Stomach (tissue), 8 donors: ENCODE measurements at regions not wholly inside any gene's neighbourhood (a gene's known extent, or its start where the extent isn't known, plus 50 kb on each side); places are given as distances from the start of the nearest gene placed in this dataset.

Experiments used
- DNase-seq, 2 donors: peaks; one replicate each; pipeline versions ENCODE4 v3.0.0 to v3.0.0-alpha.2; 2013 to 2019
- H3K27ac ChIP-seq, 5 donors: fragments of 200-600 bp in 4 of 5; sonication (generic) in 4 of 5; one replicate each; pipeline ENCODE4 v1.5.1; 2013 to 2019; ENCODE audit warnings: mild to moderate bottlenecking in 1 of 5, moderate library complexity in 1 of 5
- H3K27me3 ChIP-seq, 3 donors: fragments of 200-600 bp; sonication (generic); one replicate each; pipeline ENCODE4 v1.5.1; 2017 to 2019; ENCODE audit warnings: mixed run types in 1 of 3
- H3K36me3 ChIP-seq, 4 donors: fragments of 200-600 bp; sonication (generic); 1 replicate in 3 of 4; 2 replicates in 1 of 4; pipeline ENCODE4 v1.5.1; 2016 to 2019
- H3K4me1 ChIP-seq, 4 donors: fragments of 200-600 bp; sonication (generic); one replicate each; pipeline ENCODE4 v1.5.1; 2016 to 2019
- H3K4me3 ChIP-seq, 4 donors: fragments of 200-600 bp; sonication (generic) in 3 of 4; one replicate each; pipeline ENCODE4 v1.5.1; 2016 to 2019; ENCODE audit warnings: mild to moderate bottlenecking in 1 of 4
- H3K9me3 ChIP-seq, 4 donors: fragments of 200-600 bp; sonication (generic); one replicate each; pipeline ENCODE4 v1.5.1; 2016 to 2019
- CTCF ChIP-seq, 7 experiments: fragments of 450-650 bp in 4 of 7; fragments of 200-600 bp in 3 of 7; sonication (generic) in 3 of 7; IDR thresholded peaks; one replicate each; pipeline ENCODE4 v1.5.1; 2016 to 2019; ENCODE audit warnings: antibody characterized with exemption in 7 of 7, control low read depth in 2 of 7, mild to moderate bottlenecking in 1 of 7
- EP300 ChIP-seq: sonication (generic); formaldehyde crosslinking; IDR thresholded peaks from one replicate; pipeline ENCODE4 v1.6.1; 2017; ENCODE audit warnings: antibody characterized with exemption
- POLR2A ChIP-seq, 4 donors: fragments of 450-650 bp; IDR thresholded peaks; one replicate each; pipeline ENCODE4 v1.6.1; 2016; ENCODE audit warnings: antibody characterized with exemption in 4 of 4, control low read depth in 2 of 4, mild to moderate bottlenecking in 1 of 4, moderate library complexity in 1 of 4
- POLR2AphosphoS5 ChIP-seq, 3 donors: sonication (generic); formaldehyde crosslinking; IDR thresholded peaks; one replicate each; pipeline ENCODE4 v1.6.1; 2016; ENCODE audit warnings: antibody characterized with exemption in 3 of 3
- WGBS, 5 donors: extraction: QIAGEN DNeasy Blood & Tissue Kit in 3 of 5; methylation state at CpG; one replicate each; pipeline versions ENCODE4 v1.1.5 to v1.1.7; 2013 to 2018; 5-methylcytosine and 5-hydroxymethylcytosine counted together
- intact Hi-C: fragments of 100-400 bp; cut with DNase I; formaldehyde crosslinking; loops from one replicate; pipeline ENCODE4 v1.15.1; 2023; ENCODE audit warnings: low total_unique reads
- donor health status: healthy with polysubstance abuse.
- donor health status: Bipolar disorder and iron deficiency.
- donor health status: healthy.

GRCh38 chr1:81715391-81715790 is 85.3 kb upstream of the ADGRL2 start:
- intact Hi-C loops: no loop called here

GRCh38 chr1:81714636-81715035 is 86.1 kb upstream of the ADGRL2 start:
- Histone ChIP-seq H3K27me3 (no peaks in the 10 kb centered on the region), H3K27ac (no peak overlapping the region), H3K4me1 (no peaks in the 10 kb centered on the region), H3K9me3 (no peaks in the 10 kb centered on the region), H3K4me3 (no peak overlapping the region), H3K36me3 (no peaks in the 10 kb centered on the region)
- intact Hi-C loops: no loop called here
- no peak for TF ChIP-seq EP300
- no peak for TF ChIP-seq POLR2A (IDR thresholded peaks at IDR 0.05)
- TF ChIP-seq POLR2AphosphoS5 (IDR thresholded peaks at IDR 0.05): no peak
- TF ChIP-seq CTCF (IDR thresholded peaks at IDR 0.05): no peak
- DNase-seq: no peak

More at GRCh38 chr1:81715391-81715790, 85.3 kb upstream of the ADGRL2 start:
- H3K9me3 ChIP-seq: no peaks in the 10 kb centered on the region
- H3K27ac ChIP-seq: no peak overlapping the region
- H3K27me3 ChIP-seq: no peaks in the 10 kb centered on the region
- H3K4me3 ChIP-seq: no peak overlapping the region
- H3K36me3 ChIP-seq: no peaks in the 10 kb centered on the region
- H3K4me1 ChIP-seq: no peaks in the 10 kb centered on the region
- no peak for DNase-seq
- no peak for TF ChIP-seq POLR2A (IDR thresholded peaks at IDR 0.05)
- TF ChIP-seq POLR2AphosphoS5 (IDR thresholded peaks at IDR 0.05): no peak
- TF ChIP-seq EP300: no peak
- no peak for TF ChIP-seq CTCF (IDR thresholded peaks at IDR 0.05)
- 92 to 97% (median 96%) methylated on average over 3 of the region's 3 CpGs for WGBS, 5 donors

GRCh38 chr1:81712425-81712824 is 88.3 kb upstream of the ADGRL2 start:
- 85 to 96% (median 92%) methylated on average over 3 of the region's 3 CpGs for WGBS, 5 donors
- no peaks in the 10 kb centered on the region for H3K27me3 ChIP-seq

GRCh38 chr1:81710857-81711256 is 89.9 kb upstream of the ADGRL2 start:
- intact Hi-C loops: no loop called here
- Histone ChIP-seq H3K27me3 (no peaks in the 10 kb centered on the region), H3K9me3 (no peaks in the 10 kb centered on the region), H3K4me3 (no peak overlapping the region), H3K4me1 (no peaks in the 10 kb centered on the region), H3K27ac (no peak overlapping the region), H3K36me3 (no peaks in the 10 kb centered on the region)
- TF ChIP-seq EP300 (no peak), POLR2A (IDR thresholded peaks at IDR 0.05) (no peak), POLR2AphosphoS5 (IDR thresholded peaks at IDR 0.05) (no peak), CTCF (IDR thresholded peaks at IDR 0.05) (no peak)
- WGBS, 5 donors: 76 to 85% (median 79%) methylated on average over 2 of the region's 2 CpGs
- DNase-seq: no peak

More at GRCh38 chr1:81712425-81712824, 88.3 kb upstream of the ADGRL2 start:
- no peaks in the 10 kb centered on the region for H3K4me1 ChIP-seq
- no peak overlapping the region for H3K4me3 ChIP-seq
- no peaks in the 10 kb centered on the region for H3K9me3 ChIP-seq
- no peaks in the 10 kb centered on the region for H3K36me3 ChIP-seq
- no peak overlapping the region for H3K27ac ChIP-seq
- intact Hi-C loops: no loop called here
- TF ChIP-seq EP300: no peak
- TF ChIP-seq CTCF (IDR thresholded peaks at IDR 0.05): no peak
- TF ChIP-seq POLR2AphosphoS5 (IDR thresholded peaks at IDR 0.05): no peak
- no peak for TF ChIP-seq POLR2A (IDR thresholded peaks at IDR 0.05)
- no peak for DNase-seq
